Activated T-cell treated with anti-CD3 and anti-CD28 coated beads, Interleukin-2, amount 50 U/mL, for 1 hour (primary cell): ENCODE measurements at regions not wholly inside any gene's neighbourhood (a gene's known extent, or its start where the extent isn't known, plus 50 kb on each side); places are given as distances from the start of the nearest gene placed in this dataset.

Experiments
- DNase-seq: peaks from one replicate; pipeline ENCODE4 v3.0.0-alpha.2; 2020

- no peak for DNase-seq
Measured at GRCh38 chr5:91443761-91444467, 60.8 kb upstream of the ARRDC3 start.

GRCh38 chr5:91443023-91443422 is 59.9 kb upstream of the ARRDC3 start:
- DNase-seq, result no peak

- DNase-seq, result no peak
Measured at GRCh38 chr5:91441082-91441481, 58.0 kb upstream of the ARRDC3 start.

- DNase-seq, result no peak
Measured at GRCh38 chr5:91438871-91439270, 55.8 kb upstream of the ARRDC3 start.

GRCh38 chr5:91436241-91436640 is 53.1 kb upstream of the ARRDC3 start:
- DNase-seq, result no peak

- no peak for DNase-seq
Measured at GRCh38 chr5:91434348-91434747, 51.2 kb upstream of the ARRDC3 start.

- DNase-seq, result no peak
Measured at GRCh38 chr5:91433861-91434260, 50.7 kb upstream of the ARRDC3 start.
